GM21367 (cell line): ENCODE measurements at regions not wholly inside any gene's neighbourhood (a gene's known extent, or its start where the extent isn't known, plus 50 kb on each side); places are given as distances from the start of the nearest gene placed in this dataset.

Experiments
- ATAC-seq: cut with Tn5 transposase; IDR thresholded peaks from one replicate; pipeline ENCODE4 v1.9.1; 2021; ENCODE audit not compliant: unreplicated experiment

GRCh38 chr16:17691106-17691898 lies 220.5 kb upstream of the XYLT1 start:
- no peak for ATAC-seq

DNA sequence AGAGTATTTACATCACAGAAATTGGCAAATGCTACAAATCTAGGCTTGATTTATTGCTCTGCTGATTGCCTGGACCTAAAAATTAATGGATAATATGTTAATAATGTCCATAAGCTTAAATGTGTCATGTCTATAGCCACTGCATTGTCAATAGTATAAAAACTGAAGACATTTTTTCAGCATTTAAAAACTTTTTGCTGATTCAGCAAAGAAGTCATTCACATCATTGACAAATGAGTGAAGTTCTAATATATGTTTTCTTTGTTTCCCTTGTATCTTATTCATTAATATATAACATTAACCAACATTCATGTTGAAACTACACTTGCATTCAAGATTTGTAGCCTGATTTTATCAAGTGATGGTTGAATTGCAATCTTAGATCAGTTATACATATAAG lies 214.7 kb upstream of the XYLT1 start:
- no peak for ATAC-seq

DNA sequence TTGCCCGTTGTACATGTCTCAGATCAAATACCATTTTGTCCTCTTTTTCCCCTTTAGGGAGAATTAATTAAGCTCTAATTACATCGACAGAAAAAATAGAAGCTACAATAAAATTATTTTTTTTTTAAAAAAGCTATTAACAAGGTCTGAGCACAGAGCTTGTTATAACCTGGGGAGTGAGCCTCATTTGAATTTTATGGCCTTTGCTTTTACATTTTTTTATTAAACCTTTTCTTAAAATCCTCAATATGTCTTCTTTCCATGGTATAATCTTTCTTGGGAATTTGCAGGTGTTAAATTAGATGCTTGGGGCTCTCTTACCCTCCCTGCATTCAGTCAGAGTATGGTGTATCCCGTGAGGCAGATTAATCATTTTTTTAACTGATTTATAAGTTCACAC lies 212.5 kb upstream of the XYLT1 start:
- no peak for ATAC-seq

GRCh38 chr16:17676171-17676570 lies 205.4 kb upstream of the XYLT1 start:
- no peak for ATAC-seq

DNA sequence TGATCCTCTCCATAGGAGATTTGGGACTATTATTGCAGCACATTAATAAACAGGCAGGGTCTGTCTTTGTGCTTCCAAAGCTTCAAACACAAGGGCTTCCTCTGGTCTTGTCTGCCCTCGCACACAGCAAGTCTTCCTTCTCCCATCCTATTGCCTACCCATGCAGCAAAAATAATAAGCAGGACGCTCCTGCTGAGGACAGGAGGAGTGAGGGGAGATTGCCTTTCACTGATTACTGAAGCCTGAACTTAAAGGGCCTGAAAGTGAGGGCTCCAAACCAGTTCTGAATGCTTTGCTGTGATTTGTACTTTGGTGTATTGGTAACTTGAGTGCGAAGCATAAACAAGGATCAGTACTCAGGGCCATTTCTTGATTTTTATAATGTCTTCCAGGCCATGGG lies 197.6 kb upstream of the XYLT1 start:
- no peak for ATAC-seq

DNA sequence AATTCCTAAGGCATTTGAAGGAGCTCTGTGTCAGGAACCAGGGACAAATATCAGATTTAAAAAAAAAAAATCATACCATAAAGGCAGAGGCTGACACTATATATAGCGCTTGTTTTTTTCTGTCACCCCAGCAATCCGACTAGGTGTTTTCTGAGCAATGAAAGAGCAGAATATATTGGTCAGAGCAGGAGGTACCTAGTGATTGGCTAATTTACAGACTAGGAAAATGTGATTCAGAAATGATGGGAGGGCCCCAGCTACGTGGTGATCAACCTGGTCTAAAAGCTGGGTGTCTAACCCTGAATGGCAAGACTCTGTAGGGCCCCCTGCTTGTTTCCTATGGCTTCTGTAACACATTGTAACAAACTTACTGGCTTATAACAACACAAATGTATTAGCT lies 195.5 kb upstream of the XYLT1 start:
- no peak for ATAC-seq

- ATAC-seq = no peak
These were observed 188.1 kb upstream of the XYLT1 start for GRCh38 chr16:17658881-17659280.

GRCh38 chr16:17657045-17657444 lies 186.3 kb upstream of the XYLT1 start:
- no peak for ATAC-seq

DNA sequence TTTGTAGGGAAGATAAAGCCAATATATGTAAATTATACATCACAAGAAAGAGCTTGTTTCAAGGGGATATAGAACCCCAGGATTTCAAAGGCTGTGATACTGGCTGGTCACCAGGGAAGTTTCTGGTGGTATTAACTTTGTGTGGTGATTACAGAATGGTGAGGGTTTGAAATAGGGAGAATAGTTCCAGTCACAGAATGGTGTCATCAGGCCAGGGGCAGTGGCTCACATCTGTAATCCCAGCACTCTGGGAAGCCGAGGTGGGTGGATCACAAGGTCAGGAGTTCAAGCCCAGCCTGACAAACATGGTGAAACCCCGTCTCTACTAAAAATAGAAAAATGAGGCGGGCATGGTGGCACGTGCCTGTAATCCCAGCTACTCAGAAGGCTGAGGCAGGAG lies 183.8 kb upstream of the XYLT1 start:
- ATAC-seq = no peak

GRCh38 chr16:17654142-17654541 lies 183.4 kb upstream of the XYLT1 start:
- no peak for ATAC-seq

DNA sequence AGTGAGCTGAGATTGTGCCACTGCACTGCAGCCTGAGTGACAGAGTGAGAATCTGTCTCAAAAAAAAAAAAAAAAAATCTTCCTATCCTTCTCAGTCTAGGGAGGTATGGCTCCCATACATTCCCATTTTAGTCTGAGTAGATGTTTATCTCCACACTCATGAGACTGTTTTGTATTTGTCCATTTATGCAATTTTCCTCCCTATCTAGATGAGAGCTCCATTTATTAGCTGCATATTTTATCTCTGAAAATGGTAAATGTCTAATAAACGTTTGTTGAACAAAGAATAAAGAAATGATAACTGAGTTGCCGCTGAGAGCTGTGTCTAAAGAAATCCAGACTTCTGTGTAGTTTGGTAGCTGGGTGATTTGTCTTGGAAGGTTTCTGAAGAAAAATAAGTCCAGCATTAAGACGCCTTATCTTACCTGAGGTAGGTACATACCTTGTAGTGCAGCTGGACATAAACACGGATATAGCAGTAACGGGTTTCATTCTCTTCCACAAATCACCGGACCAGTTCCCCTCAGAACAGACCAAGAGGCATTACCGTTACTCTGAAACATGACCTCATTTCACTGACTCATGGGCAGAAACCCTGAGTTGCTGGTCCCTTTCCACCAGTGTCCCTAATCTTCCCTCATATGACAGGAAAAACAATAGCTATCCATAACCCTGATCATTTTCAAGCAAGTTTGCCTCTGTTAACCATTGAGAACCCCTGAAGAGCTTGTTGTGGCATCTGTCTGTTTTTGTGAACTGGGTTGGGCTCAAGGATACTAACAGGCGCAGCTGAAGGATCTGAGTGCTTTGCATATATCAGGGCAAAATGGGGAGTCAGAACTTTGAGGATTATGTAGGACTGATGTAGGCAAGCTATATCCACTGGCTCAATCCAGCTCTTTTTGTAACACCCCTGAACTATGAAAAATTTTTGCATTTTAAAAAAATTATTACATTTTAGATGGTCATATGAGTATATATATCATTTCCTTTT lies 177.4 kb upstream of the XYLT1 start:
- no peak for ATAC-seq

DNA sequence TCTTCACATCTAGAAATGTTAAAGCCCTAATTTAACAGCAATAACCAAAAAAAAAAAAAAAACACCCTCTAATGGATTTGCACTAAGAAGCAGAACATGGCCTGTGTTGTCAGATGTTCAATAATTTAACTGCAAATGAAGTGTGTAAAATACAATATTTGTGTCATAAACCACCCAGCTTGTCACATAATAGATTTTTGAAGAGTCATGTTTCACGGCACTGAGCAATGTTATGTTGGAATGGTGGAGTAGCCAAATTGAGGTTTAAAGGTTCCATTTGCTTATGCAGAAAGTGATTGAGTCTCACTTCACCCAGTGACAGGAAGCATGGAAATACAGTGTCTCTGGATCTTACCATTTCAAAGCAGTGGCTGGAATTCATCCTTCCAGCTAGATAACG lies 173.2 kb upstream of the XYLT1 start:
- no peak for ATAC-seq

DNA sequence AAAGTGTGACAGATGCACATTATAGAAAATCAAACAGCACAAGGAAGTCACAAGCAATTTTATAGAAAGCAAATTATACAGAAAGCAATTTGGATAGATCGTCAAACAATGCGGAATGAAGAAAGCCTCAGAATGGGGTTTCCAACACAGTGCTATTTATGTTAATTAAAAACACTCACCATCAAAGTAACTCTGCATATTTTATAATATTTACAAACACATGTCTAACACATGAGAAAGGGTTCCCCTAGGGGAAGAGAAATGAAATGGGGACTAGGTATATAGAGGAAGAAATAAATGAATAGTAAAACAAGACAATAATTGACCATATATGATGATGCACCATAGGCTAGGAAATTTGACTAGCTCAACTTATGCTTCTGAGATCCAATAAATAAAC lies 171.2 kb upstream of the XYLT1 start:
- no peak for ATAC-seq

GRCh38 chr16:17638134-17638533 lies 167.4 kb upstream of the XYLT1 start:
- ATAC-seq = no peak

- no peak for ATAC-seq
These were observed 164.4 kb upstream of the XYLT1 start for GRCh38 chr16:17635183-17635582.

GRCh38 chr16:17633181-17633951 lies 162.6 kb upstream of the XYLT1 start:
- no peak for ATAC-seq

- no peak for ATAC-seq
These were observed 161.9 kb upstream of the XYLT1 start for GRCh38 chr16:17632667-17633066.

- ATAC-seq = no peak
These were observed 159.2 kb upstream of the XYLT1 start for GRCh38 chr16:17629936-17630335.

DNA sequence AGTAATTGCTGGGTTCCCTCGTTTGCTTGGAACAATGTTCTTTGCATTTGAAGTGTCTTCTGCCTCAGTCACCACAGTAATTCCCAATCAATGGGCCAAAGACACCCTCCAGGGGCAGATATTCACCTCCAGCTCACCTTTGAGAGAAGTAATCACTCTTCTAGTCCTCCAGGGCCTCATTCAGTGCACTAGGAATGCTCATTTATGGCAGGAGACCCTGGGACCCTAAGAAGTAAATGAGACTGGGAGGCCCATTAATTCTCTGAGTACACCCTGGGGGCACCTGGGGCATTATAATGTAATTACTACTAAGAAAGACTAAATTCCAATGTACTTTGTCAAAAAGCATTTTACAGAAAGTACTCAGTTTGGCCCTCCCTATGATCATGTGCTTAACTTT lies 158.2 kb upstream of the XYLT1 start:
- ATAC-seq = no peak

- no peak for ATAC-seq
These were observed 151.6 kb upstream of the XYLT1 start for GRCh38 chr16:17622366-17622765.

DNA sequence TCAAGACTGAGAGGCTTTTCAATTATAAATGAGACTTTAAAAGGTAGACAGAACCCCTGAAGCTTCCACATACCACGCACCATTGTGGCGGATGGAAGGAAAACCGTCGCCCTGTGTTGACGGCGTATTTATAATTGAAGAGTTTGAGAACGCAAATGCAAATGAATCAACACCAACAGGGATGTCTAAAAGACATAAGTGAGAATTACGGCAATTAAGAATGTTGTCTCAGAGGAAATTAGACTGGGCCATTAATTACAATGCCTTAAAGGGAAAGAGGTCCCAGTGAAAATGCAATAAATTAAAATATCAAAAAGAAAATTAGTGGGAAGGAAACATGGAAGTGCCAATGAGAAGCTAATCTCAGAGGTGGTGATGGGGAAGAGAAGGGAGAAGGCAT lies 148.5 kb upstream of the XYLT1 start:
- no peak for ATAC-seq
